GM23338 (cell line): ENCODE measurements at regions not wholly inside any gene's neighbourhood (a gene's known extent, or its start where the extent isn't known, plus 50 kb on each side); places are given as distances from the start of the nearest gene placed in this dataset.

Experiments
- EZH2 ChIP-seq: fragments of 200-600 bp; sonication (generic); IDR thresholded peaks from one replicate; pipeline ENCODE4 v1.8.0; 2017; ENCODE audit warnings: antibody characterized with exemption, mild to moderate bottlenecking, low read depth; ENCODE audit not compliant: unreplicated experiment
- EZH2phosphoT487 ChIP-seq: fragments of 200-600 bp; sonication (generic); IDR thresholded peaks from one replicate; pipeline ENCODE4 v1.8.1; 2018; ENCODE audit warnings: antibody characterized with exemption; ENCODE audit not compliant: unreplicated experiment
- POLR2AphosphoS5 ChIP-seq: IDR thresholded peaks from 2 replicates; pipeline ENCODE4 v1.6.1; 2016; ENCODE audit warnings: antibody characterized with exemption, low read depth
- TF ChIP-seq, protein P1 (sequence below), 2 experiments: fragments of 200-600 bp in 1 of 2; sonication (generic) in 1 of 2; conservative IDR thresholded peaks; 2 replicates each; pipeline versions ENCODE4 v1.5.1 to v1.6.1; 2016 to 2017; ENCODE audit warnings: antibody characterized with exemption in 2 of 2, low read depth in 2 of 2, mild to moderate bottlenecking in 2 of 2, moderate library complexity in 1 of 2
- TF ChIP-seq, protein P2 (sequence below): IDR thresholded peaks from 2 replicates; pipeline ENCODE4 v1.6.1; 2016; ENCODE audit warnings: antibody characterized with exemption

DNA sequence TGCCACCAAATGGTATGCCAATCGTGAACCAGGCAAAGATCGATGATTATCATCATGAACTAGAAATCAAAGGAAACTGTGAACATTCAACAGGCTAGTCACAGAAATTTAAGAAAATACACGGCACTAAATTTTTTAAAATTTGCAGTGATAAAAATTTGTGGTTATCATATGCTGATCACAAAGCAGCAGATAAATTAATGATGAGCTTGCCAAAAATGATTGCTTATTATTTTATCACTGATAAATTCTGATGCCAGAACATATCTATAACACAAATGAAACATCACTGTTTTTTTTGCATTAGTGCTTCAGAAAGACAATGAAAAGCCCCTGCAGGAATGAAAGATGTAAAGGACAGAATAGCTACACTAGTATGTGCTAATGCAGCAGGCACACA lies 1413.2 kb upstream of the MAP3K7 start:
- TF ChIP-seq, protein P1, sequence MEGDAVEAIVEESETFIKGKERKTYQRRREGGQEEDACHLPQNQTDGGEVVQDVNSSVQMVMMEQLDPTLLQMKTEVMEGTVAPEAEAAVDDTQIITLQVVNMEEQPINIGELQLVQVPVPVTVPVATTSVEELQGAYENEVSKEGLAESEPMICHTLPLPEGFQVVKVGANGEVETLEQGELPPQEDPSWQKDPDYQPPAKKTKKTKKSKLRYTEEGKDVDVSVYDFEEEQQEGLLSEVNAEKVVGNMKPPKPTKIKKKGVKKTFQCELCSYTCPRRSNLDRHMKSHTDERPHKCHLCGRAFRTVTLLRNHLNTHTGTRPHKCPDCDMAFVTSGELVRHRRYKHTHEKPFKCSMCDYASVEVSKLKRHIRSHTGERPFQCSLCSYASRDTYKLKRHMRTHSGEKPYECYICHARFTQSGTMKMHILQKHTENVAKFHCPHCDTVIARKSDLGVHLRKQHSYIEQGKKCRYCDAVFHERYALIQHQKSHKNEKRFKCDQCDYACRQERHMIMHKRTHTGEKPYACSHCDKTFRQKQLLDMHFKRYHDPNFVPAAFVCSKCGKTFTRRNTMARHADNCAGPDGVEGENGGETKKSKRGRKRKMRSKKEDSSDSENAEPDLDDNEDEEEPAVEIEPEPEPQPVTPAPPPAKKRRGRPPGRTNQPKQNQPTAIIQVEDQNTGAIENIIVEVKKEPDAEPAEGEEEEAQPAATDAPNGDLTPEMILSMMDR (conservative IDR thresholded peaks at IDR 0.05; ENCODE audit: low read depth in 2 of 2), result no peak
- TF ChIP-seq POLR2AphosphoS5, result no peak
- TF ChIP-seq, protein P2, sequence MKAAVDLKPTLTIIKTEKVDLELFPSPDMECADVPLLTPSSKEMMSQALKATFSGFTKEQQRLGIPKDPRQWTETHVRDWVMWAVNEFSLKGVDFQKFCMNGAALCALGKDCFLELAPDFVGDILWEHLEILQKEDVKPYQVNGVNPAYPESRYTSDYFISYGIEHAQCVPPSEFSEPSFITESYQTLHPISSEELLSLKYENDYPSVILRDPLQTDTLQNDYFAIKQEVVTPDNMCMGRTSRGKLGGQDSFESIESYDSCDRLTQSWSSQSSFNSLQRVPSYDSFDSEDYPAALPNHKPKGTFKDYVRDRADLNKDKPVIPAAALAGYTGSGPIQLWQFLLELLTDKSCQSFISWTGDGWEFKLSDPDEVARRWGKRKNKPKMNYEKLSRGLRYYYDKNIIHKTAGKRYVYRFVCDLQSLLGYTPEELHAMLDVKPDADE, result no peak
- no peak for TF ChIP-seq EZH2
- no peak for TF ChIP-seq EZH2phosphoT487
